Calu3 (cell line): ENCODE measurements at regions not wholly inside any gene's neighbourhood (a gene's known extent, or its start where the extent isn't known, plus 50 kb on each side); places are given as distances from the start of the nearest gene placed in this dataset.

Source experiments
- BruUV-seq: library from RNA; stranded (reverse); fragments of 400-500 nt; replicated peaks from 2 replicates; lab custom pipeline; 2021; lab: Mats Ljungman, UMichigan
- CTCF ChIA-PET: fragments of 300-600 bp; sonication (Branson Sonifier 250); formaldehyde crosslinking; loops from one replicate; lab custom pipeline; 2022; ENCODE audit warnings: antibody characterized with exemption; lab: Charles Lee
- DNase-seq: peaks from one replicate; pipeline ENCODE4 v3.0.0; 2022
- H3K27ac Mint-ChIP-seq: one replicate; pipeline ENCODE4 v1.8.0; 2022; ENCODE audit warnings: mixed read lengths; ENCODE audit not compliant: unreplicated experiment
- H3K27me3 Mint-ChIP-seq: one replicate; pipeline ENCODE4 v1.8.0; 2022; ENCODE audit warnings: mixed read lengths; ENCODE audit not compliant: unreplicated experiment
- H3K36me3 Mint-ChIP-seq: one replicate; pipeline ENCODE4 v1.8.0; 2022; ENCODE audit warnings: mild to moderate bottlenecking, moderate library complexity, mixed read lengths; ENCODE audit not compliant: insufficient read depth, unreplicated experiment
- H3K4me1 Mint-ChIP-seq: one replicate; pipeline ENCODE4 v1.8.0; 2022; ENCODE audit warnings: mild to moderate bottlenecking, low read depth, mixed read lengths; ENCODE audit not compliant: unreplicated experiment
- H3K4me3 Mint-ChIP-seq: one replicate; pipeline ENCODE4 v1.8.0; 2022; ENCODE audit warnings: mild to moderate bottlenecking, low read depth, moderate library complexity, mixed read lengths; ENCODE audit not compliant: unreplicated experiment
- H3K9me3 Mint-ChIP-seq: one replicate; pipeline ENCODE4 v1.8.0; 2022; ENCODE audit warnings: low read depth, mixed read lengths; ENCODE audit not compliant: unreplicated experiment
- CTCF ChIP-seq: fragments of 200-600 bp; IDR thresholded peaks from one replicate; pipeline ENCODE4 v1.8.0; 2022; ENCODE audit warnings: antibody characterized with exemption; ENCODE audit not compliant: unreplicated experiment
- intact Hi-C: fragments of 100-400 bp; cut with micrococcal nuclease; formaldehyde crosslinking; loops from one replicate; pipeline ENCODE4 v1.10.0; 2022; ENCODE audit not compliant: unreplicated experiment

- CTCF ChIA-PET: no interaction called here
Observed at GRCh38 chr14:49187799-49188198, 398.4 kb downstream of the RPS29 start.

GRCh38 chr14:49173765-49174373 lies 412.3 kb downstream of the RPS29 start:
- no TSS peak for BruUV-seq
- peak; percentile 68 for DNase-seq
- H3K27ac Mint-ChIP-seq: no peak overlapping the region
- CTCF ChIA-PET: interaction anchor here (0.7 kb wide), 2 partner anchors 1256 to 1560 kb away, joined by 3 to 4 read pairs; no protein-coding TSS in a partner anchor
- no peaks in the 10 kb centered on the region for H3K9me3 Mint-ChIP-seq
- H3K4me3 Mint-ChIP-seq: no peak overlapping the region
- H3K36me3 Mint-ChIP-seq: no peaks in the 10 kb centered on the region
- intact Hi-C loops: loop anchor here (1.0 to 5.0 kb wide), 2 partner anchors 777 to 1257 kb away; no protein-coding TSS in a partner anchor
- no peaks in the 10 kb centered on the region for H3K27me3 Mint-ChIP-seq
- TF ChIP-seq CTCF: peak; percentile 41
- no peaks in the 10 kb centered on the region for H3K4me1 Mint-ChIP-seq

More at GRCh38 chr14:49187799-49188198, 398.4 kb downstream of the RPS29 start:
- H3K27ac Mint-ChIP-seq: no peak overlapping the region
- H3K36me3 Mint-ChIP-seq: no peaks in the 10 kb centered on the region
- no peaks in the 10 kb centered on the region for H3K9me3 Mint-ChIP-seq
- no peaks in the 10 kb centered on the region for H3K4me1 Mint-ChIP-seq
- no peak for TF ChIP-seq CTCF
- no peaks in the 10 kb centered on the region for H3K27me3 Mint-ChIP-seq
- H3K4me3 Mint-ChIP-seq: no peak overlapping the region
- no TSS peak for BruUV-seq
- DNase-seq: no peak
- intact Hi-C loops: no loop called here

- DNase-seq: no peak
- H3K4me3 Mint-ChIP-seq: no peak overlapping the region
- no peak for TF ChIP-seq CTCF
- no peaks in the 10 kb centered on the region for H3K36me3 Mint-ChIP-seq
- no peaks in the 10 kb centered on the region for H3K27me3 Mint-ChIP-seq
- no peaks in the 10 kb centered on the region for H3K4me1 Mint-ChIP-seq
- H3K9me3 Mint-ChIP-seq: no peaks in the 10 kb centered on the region
- BruUV-seq: no TSS peak
- CTCF ChIA-PET: no interaction called here
- H3K27ac Mint-ChIP-seq: no peak overlapping the region
- intact Hi-C loops: no loop called here
Observed at GRCh38 chr14:49164074-49164473, 422.1 kb downstream of the RPS29 start.

- H3K27me3 Mint-ChIP-seq: no peaks in the 10 kb centered on the region
- no peaks in the 10 kb centered on the region for H3K9me3 Mint-ChIP-seq
- BruUV-seq: no TSS peak
- intact Hi-C loops: no loop called here
- no peaks in the 10 kb centered on the region for H3K4me1 Mint-ChIP-seq
- CTCF ChIA-PET: no interaction called here
- no peak for TF ChIP-seq CTCF
- H3K4me3 Mint-ChIP-seq: no peak overlapping the region
- DNase-seq: no peak
- no peaks in the 10 kb centered on the region for H3K36me3 Mint-ChIP-seq
- H3K27ac Mint-ChIP-seq: no peak overlapping the region
Observed at GRCh38 chr14:49160983-49161382, 425.2 kb downstream of the RPS29 start.
